ENCODE measurements at regions not wholly inside any gene's neighbourhood (a gene's known extent, or its start where the extent isn't known, plus 50 kb on each side); places are given as distances from the start of the nearest gene placed in this dataset.

- no peak for TF ChIP-seq SUZ12 (IDR thresholded peaks at IDR 0.05; ENCODE audit: extremely low read depth, insufficient read depth, insufficient read length)
- TF ChIP-seq ZNF274 (IDR thresholded peaks at IDR 0.05; ENCODE audit: low read depth, low read length), result no peak
- no peak for TF ChIP-seq YY1 (IDR thresholded peaks at IDR 0.05; ENCODE audit: insufficient read depth, insufficient read length)
- H3K36me3 ChIP-seq (ENCODE audit: insufficient read depth, insufficient read length, low read length), result no peaks in the 10 kb centered on the region
- no peak overlapping the region for H3K4me3 ChIP-seq (ENCODE audit: insufficient read length, low read depth)
- H3K27me3 ChIP-seq (ENCODE audit: insufficient read depth, insufficient read length), result no peaks in the 10 kb centered on the region
- no peaks in the 10 kb centered on the region for H3K4me1 ChIP-seq (ENCODE audit: insufficient read depth, insufficient read length)
- peaks cover 5% of the 10 kb centered on the region; the same call in 1 of the 2 replicates for H3K9me3 ChIP-seq (ENCODE audit: insufficient read depth, low read length)
- H3K9ac ChIP-seq (ENCODE audit: insufficient read length, low read depth), result no peak overlapping the region
- no peak for DNase-seq (ENCODE audit: low read depth, low spot score)
Measured at GRCh38 chr19:23522431-23522830, 127.2 kb upstream of the ZNF91 start.

GRCh38 chr19:23521471-23521870 is 126.2 kb upstream of the ZNF91 start:
- Histone ChIP-seq H3K9ac (ENCODE audit: insufficient read length, low read depth) (no peak overlapping the region), H3K36me3 (ENCODE audit: insufficient read depth, insufficient read length, low read length) (no peaks in the 10 kb centered on the region), H3K4me3 (ENCODE audit: insufficient read length, low read depth) (no peak overlapping the region), H3K27me3 (ENCODE audit: insufficient read depth, insufficient read length) (no peaks in the 10 kb centered on the region), H3K9me3 (ENCODE audit: insufficient read depth, low read length) (no peaks in the 10 kb centered on the region), H3K4me1 (ENCODE audit: insufficient read depth, insufficient read length) (no peaks in the 10 kb centered on the region)
- no peak for DNase-seq (ENCODE audit: low read depth, low spot score)
- TF ChIP-seq ZNF274 (IDR thresholded peaks at IDR 0.05; ENCODE audit: low read depth, low read length) (no peak), SUZ12 (IDR thresholded peaks at IDR 0.05; ENCODE audit: extremely low read depth, insufficient read depth, insufficient read length) (no peak), YY1 (IDR thresholded peaks at IDR 0.05; ENCODE audit: insufficient read depth, insufficient read length) (no peak)

GRCh38 chr19:23520441-23520840 is 125.2 kb upstream of the ZNF91 start:
- H3K9ac ChIP-seq (ENCODE audit: insufficient read length, low read depth), result no peak overlapping the region
- no peaks in the 10 kb centered on the region for H3K36me3 ChIP-seq (ENCODE audit: insufficient read depth, insufficient read length, low read length)
- H3K9me3 ChIP-seq (ENCODE audit: insufficient read depth, low read length), result no peaks in the 10 kb centered on the region
- no peak for DNase-seq (ENCODE audit: low read depth, low spot score)
- H3K27me3 ChIP-seq (ENCODE audit: insufficient read depth, insufficient read length), result no peaks in the 10 kb centered on the region
- TF ChIP-seq YY1 (IDR thresholded peaks at IDR 0.05; ENCODE audit: insufficient read depth, insufficient read length) (no peak), ZNF274 (IDR thresholded peaks at IDR 0.05; ENCODE audit: low read depth, low read length) (no peak), SUZ12 (IDR thresholded peaks at IDR 0.05; ENCODE audit: extremely low read depth, insufficient read depth, insufficient read length) (no peak)
- H3K4me3 ChIP-seq (ENCODE audit: insufficient read length, low read depth), result no peak overlapping the region
- H3K4me1 ChIP-seq (ENCODE audit: insufficient read depth, insufficient read length), result no peaks in the 10 kb centered on the region

GRCh38 chr19:23519031-23519430 is 123.8 kb upstream of the ZNF91 start:
- TF ChIP-seq SUZ12 (IDR thresholded peaks at IDR 0.05; ENCODE audit: extremely low read depth, insufficient read depth, insufficient read length) (no peak), ZNF274 (IDR thresholded peaks at IDR 0.05; ENCODE audit: low read depth, low read length) (no peak), YY1 (IDR thresholded peaks at IDR 0.05; ENCODE audit: insufficient read depth, insufficient read length) (no peak)
- Histone ChIP-seq H3K27me3 (ENCODE audit: insufficient read depth, insufficient read length) (no peaks in the 10 kb centered on the region), H3K9ac (ENCODE audit: insufficient read length, low read depth) (no peak overlapping the region), H3K9me3 (ENCODE audit: insufficient read depth, low read length) (no peaks in the 10 kb centered on the region), H3K4me3 (ENCODE audit: insufficient read length, low read depth) (no peak overlapping the region), H3K36me3 (ENCODE audit: insufficient read depth, insufficient read length, low read length) (no peaks in the 10 kb centered on the region), H3K4me1 (ENCODE audit: insufficient read depth, insufficient read length) (no peaks in the 10 kb centered on the region)
- DNase-seq (ENCODE audit: low read depth, low spot score), result no peak

GRCh38 chr19:23516266-23516665 is 121.0 kb upstream of the ZNF91 start:
- Histone ChIP-seq H3K4me1 (ENCODE audit: insufficient read depth, insufficient read length) (no peaks in the 10 kb centered on the region), H3K9ac (ENCODE audit: insufficient read length, low read depth) (no peak overlapping the region), H3K4me3 (ENCODE audit: insufficient read length, low read depth) (no peak overlapping the region), H3K36me3 (ENCODE audit: insufficient read depth, insufficient read length, low read length) (no peaks in the 10 kb centered on the region), H3K9me3 (ENCODE audit: insufficient read depth, low read length) (peaks cover 7% of the 10 kb centered on the region; the same call in 1 of the 2 replicates), H3K27me3 (ENCODE audit: insufficient read depth, insufficient read length) (no peaks in the 10 kb centered on the region)
- DNase-seq (ENCODE audit: low read depth, low spot score), result no peak
- no peak for TF ChIP-seq SUZ12 (IDR thresholded peaks at IDR 0.05; ENCODE audit: extremely low read depth, insufficient read depth, insufficient read length)
- TF ChIP-seq YY1 (IDR thresholded peaks at IDR 0.05; ENCODE audit: insufficient read depth, insufficient read length), result no peak
- no peak for TF ChIP-seq ZNF274 (IDR thresholded peaks at IDR 0.05; ENCODE audit: low read depth, low read length)

GRCh38 chr19:23515551-23515950 is 120.3 kb upstream of the ZNF91 start:
- H3K36me3 ChIP-seq (ENCODE audit: insufficient read depth, insufficient read length, low read length), result no peaks in the 10 kb centered on the region
- no peak overlapping the region for H3K9ac ChIP-seq (ENCODE audit: insufficient read length, low read depth)
- peaks cover 7% of the 10 kb centered on the region; the same call in 1 of the 2 replicates for H3K9me3 ChIP-seq (ENCODE audit: insufficient read depth, low read length)
- no peaks in the 10 kb centered on the region for H3K27me3 ChIP-seq (ENCODE audit: insufficient read depth, insufficient read length)
- no peak for DNase-seq (ENCODE audit: low read depth, low spot score)
- no peak overlapping the region for H3K4me3 ChIP-seq (ENCODE audit: insufficient read length, low read depth)
- H3K4me1 ChIP-seq (ENCODE audit: insufficient read depth, insufficient read length), result no peaks in the 10 kb centered on the region
- TF ChIP-seq YY1 (IDR thresholded peaks at IDR 0.05; ENCODE audit: insufficient read depth, insufficient read length), result no peak
- no peak for TF ChIP-seq SUZ12 (IDR thresholded peaks at IDR 0.05; ENCODE audit: extremely low read depth, insufficient read depth, insufficient read length)
- no peak for TF ChIP-seq ZNF274 (IDR thresholded peaks at IDR 0.05; ENCODE audit: low read depth, low read length)

GRCh38 chr19:23512151-23512925 is 117.1 kb upstream of the ZNF91 start:
- TF ChIP-seq ZNF274 (IDR thresholded peaks at IDR 0.05; ENCODE audit: low read depth, low read length) (no peak), SUZ12 (IDR thresholded peaks at IDR 0.05; ENCODE audit: extremely low read depth, insufficient read depth, insufficient read length) (no peak)
- H3K4me3 ChIP-seq (ENCODE audit: insufficient read length, low read depth), result no peak overlapping the region
- no peaks in the 10 kb centered on the region for H3K4me1 ChIP-seq (ENCODE audit: insufficient read depth, insufficient read length)
- H3K9ac ChIP-seq (ENCODE audit: insufficient read length, low read depth), result no peak overlapping the region
- H3K36me3 ChIP-seq (ENCODE audit: insufficient read depth, insufficient read length, low read length), result no peaks in the 10 kb centered on the region
- no peak for DNase-seq (ENCODE audit: low read depth, low spot score)
- no peaks in the 10 kb centered on the region for H3K27me3 ChIP-seq (ENCODE audit: insufficient read depth, insufficient read length)
- H3K9me3 ChIP-seq (ENCODE audit: insufficient read depth, low read length), result peaks cover 7% of the 10 kb centered on the region; the same call in 1 of the 2 replicates
